Lung (tissue), 11 donors: ENCODE measurements at regions not wholly inside any gene's neighbourhood (a gene's known extent, or its start where the extent isn't known, plus 50 kb on each side); places are given as distances from the start of the nearest gene placed in this dataset.

Experiments used
- ATAC-seq: fragments of 200-7000 bp; cut with Tn5 transposase; one replicate; pipeline ENCODE4 v1.9.1; 2020; ENCODE audit warnings: moderate number of reproducible peaks; ENCODE audit not compliant: insufficient read depth, low FRiP score
- DNase-seq, 3 donors: peaks; one replicate each; pipeline ENCODE4 v3.0.0-alpha.2; 2013 to 2017
- H3K27ac ChIP-seq, 2 donors: one replicate each; pipeline ENCODE4 v1.5.1; 2013; ENCODE audit warnings: mild to moderate bottlenecking in 2 of 2, moderate library complexity in 2 of 2, control low read depth in 1 of 2, inconsistent platforms in 1 of 2, low read depth in 1 of 2, low read length in 1 of 2
- H3K27me3 ChIP-seq, 3 donors: one replicate each; pipeline ENCODE4 v1.5.1; 2013; ENCODE audit warnings: low read length in 2 of 3; ENCODE audit not compliant: control insufficient read depth in 3 of 3, insufficient read depth in 3 of 3
- H3K36me3 ChIP-seq, 4 donors: one replicate each; pipeline ENCODE4 v1.5.1; 2013; ENCODE audit warnings: low read length in 4 of 4, mild to moderate bottlenecking in 1 of 4, moderate library complexity in 1 of 4; ENCODE audit not compliant: control insufficient read depth in 4 of 4, insufficient read depth in 4 of 4
- H3K4me1 ChIP-seq, 5 donors: one replicate each; pipeline ENCODE4 v1.5.1; 2013; ENCODE audit warnings: low read length in 5 of 5, mild to moderate bottlenecking in 2 of 5, moderate library complexity in 1 of 5; ENCODE audit not compliant: control insufficient read depth in 5 of 5, insufficient read depth in 5 of 5
- H3K4me3 ChIP-seq: one replicate; pipeline ENCODE4 v1.5.1; 2013; ENCODE audit warnings: mild to moderate bottlenecking, control low read depth, moderate library complexity
- H3K9ac ChIP-seq, 2 donors: one replicate each; pipeline ENCODE4 v1.5.1; 2013; ENCODE audit warnings: low read length in 2 of 2, control low read depth in 1 of 2; ENCODE audit not compliant: insufficient read depth in 1 of 2
- H3K9me3 ChIP-seq, 4 donors: one replicate each; pipeline ENCODE4 v1.5.1; 2013; ENCODE audit warnings: low read length in 3 of 4, mild to moderate bottlenecking in 1 of 4, moderate library complexity in 1 of 4; ENCODE audit not compliant: control insufficient read depth in 4 of 4, insufficient read depth in 3 of 4
- CTCF ChIP-seq: IDR thresholded peaks from 2 replicates; pipeline ENCODE4 v1.5.1; 2012; ENCODE audit warnings: mild to moderate bottlenecking; ENCODE audit errors: control extremely low read depth, extremely low read depth
- WGBS, 2 donors: extraction: QIAGEN DNeasy Blood & Tissue Kit; methylation state at CpG; one replicate each; pipeline ENCODE4 v1.1.7; 2013; 5-methylcytosine and 5-hydroxymethylcytosine counted together
- donor health status: control.
- donor health status: control.
- donor health status: Bipolar disorder and iron deficiency.
- donor health status: healthy.
- donor health status: DM: yes; HTN: yes; CAD: no.

GRCh38 chr5:162785673-162786072 is 651.7 kb upstream of the CCNG1 start:
- no peaks in the 10 kb centered on the region for H3K4me1 ChIP-seq
- ATAC-seq (no peak), DNase-seq (no peak)
- no peak overlapping the region for H3K27ac ChIP-seq
- no peaks in the 10 kb centered on the region for H3K36me3 ChIP-seq
- no peaks in the 10 kb centered on the region for H3K27me3 ChIP-seq
- 77 to 92% methylated on average over 1 of the region's 1 CpG for WGBS, 2 donors
- H3K9me3 ChIP-seq = peaks cover 0 to 3% (median 0%) of the 10 kb centered on the region in 4 donors
- no peak overlapping the region for H3K4me3 ChIP-seq
- no peak overlapping the region for H3K9ac ChIP-seq
- TF ChIP-seq CTCF = no peak

- ATAC-seq = no peak
- 89 to 90% methylated on average over 1 of the region's 1 CpG for WGBS, 2 donors
- no peak for DNase-seq
- Histone ChIP-seq H3K9ac (no peak overlapping the region), H3K27me3 (no peaks in the 10 kb centered on the region), H3K4me1 (no peaks in the 10 kb centered on the region), H3K4me3 (no peak overlapping the region), H3K27ac (no peak overlapping the region), H3K9me3 (peaks cover 0 to 3% (median 0%) of the 10 kb centered on the region in 4 donors), H3K36me3 (no peaks in the 10 kb centered on the region)
- TF ChIP-seq CTCF = no peak
Measured at GRCh38 chr5:162786234-162786633, 651.2 kb upstream of the CCNG1 start.

- Histone ChIP-seq H3K27me3 (no peaks in the 10 kb centered on the region), H3K4me1 (peaks cover 0 to 2% (median 0%) of the 10 kb centered on the region in 5 donors), H3K9me3 (no peaks in the 10 kb centered on the region), H3K36me3 (no peaks in the 10 kb centered on the region), H3K4me3 (no peak overlapping the region), H3K27ac (no peak overlapping the region), H3K9ac (no peak overlapping the region)
- WGBS, 2 donors = 20 to 28% methylated on average over 3 of the region's 3 CpGs
- no peak for ATAC-seq
- no peak for DNase-seq
- no peak for TF ChIP-seq CTCF
Measured at GRCh38 chr5:162796507-162796906, 640.9 kb upstream of the CCNG1 start.

- Histone ChIP-seq H3K4me1 (peaks cover 0 to 2% (median 0%) of the 10 kb centered on the region in 5 donors), H3K4me3 (no peak overlapping the region), H3K9me3 (no peaks in the 10 kb centered on the region), H3K27ac (no peak overlapping the region), H3K36me3 (no peaks in the 10 kb centered on the region), H3K9ac (no peak overlapping the region), H3K27me3 (no peaks in the 10 kb centered on the region)
- WGBS, 2 donors = 94 to 99% methylated on average over 1 of the region's 1 CpG
- ATAC-seq (no peak), DNase-seq (no peak)
- TF ChIP-seq CTCF = no peak
Measured at GRCh38 chr5:162800301-162800700, 637.1 kb upstream of the CCNG1 start.
